MM.1S (cell line): ENCODE measurements at regions not wholly inside any gene's neighbourhood (a gene's known extent, or its start where the extent isn't known, plus 50 kb on each side); places are given as distances from the start of the nearest gene placed in this dataset.

Experiments
- DNase-seq: peaks from one replicate; pipeline ENCODE4 v3.0.0-alpha.2; 2015
- H2AFZ ChIP-seq: fragments of 300-600 bp; sonication (generic); 2 replicates; pipeline ENCODE4 v1.6.0; 2016; ENCODE audit warnings: antibody characterized with exemption, low read length
- H3F3A ChIP-seq: fragments of 300-600 bp; sonication (generic); 2 replicates; pipeline ENCODE4 v1.6.1; 2016; ENCODE audit warnings: mild to moderate bottlenecking, antibody characterized with exemption, low read length, moderate library complexity, mixed read lengths; ENCODE audit not compliant: insufficient read depth
- H3K27ac ChIP-seq: fragments of 300-600 bp; sonication (generic); 2 replicates; pipeline ENCODE4 v1.5.1; 2016; ENCODE audit warnings: mild to moderate bottlenecking, low read length
- H3K27me3 ChIP-seq: fragments of 300-600 bp; sonication (generic); replicated peaks from 2 replicates; pipeline ENCODE4 v1.6.0; 2016; ENCODE audit warnings: low read length; ENCODE audit not compliant: insufficient read depth
- H3K36me3 ChIP-seq: fragments of 300-600 bp; sonication (generic); replicated peaks from 2 replicates; pipeline ENCODE4 v1.6.1; 2016; ENCODE audit warnings: mild to moderate bottlenecking, low read length, mixed read lengths; ENCODE audit not compliant: insufficient read depth
- H3K4me1 ChIP-seq: fragments of 300-600 bp; sonication (generic); 2 replicates; pipeline ENCODE4 v1.6.1; 2016; ENCODE audit warnings: low read length, mixed read lengths
- H3K4me2 ChIP-seq: fragments of 300-600 bp; sonication (generic); 2 replicates; pipeline ENCODE4 v1.6.0; 2016; ENCODE audit warnings: low read depth, low read length
- H3K4me3 ChIP-seq: fragments of 300-600 bp; sonication (generic); 2 replicates; pipeline ENCODE4 v1.5.1; 2016; ENCODE audit warnings: low read length, mixed read lengths
- H3K79me2 ChIP-seq: fragments of 300-600 bp; sonication (generic); 2 replicates; pipeline ENCODE4 v1.6.1; 2016; ENCODE audit warnings: mixed run types, low read length, mixed read lengths
- H3K9ac ChIP-seq: fragments of 300-600 bp; sonication (generic); 2 replicates; pipeline ENCODE4 v1.6.1; 2016; ENCODE audit warnings: low read length, mixed read lengths
- H3K9me2 ChIP-seq: fragments of 300-600 bp; sonication (generic); replicated peaks from 2 replicates; pipeline ENCODE4 v1.6.1; 2016; ENCODE audit warnings: mild to moderate bottlenecking, low read length, mixed read lengths; ENCODE audit not compliant: insufficient read depth
- H3K9me3 ChIP-seq: fragments of 300-600 bp; sonication (generic); replicated peaks from 2 replicates; pipeline ENCODE4 v1.6.1; 2016; ENCODE audit warnings: mild to moderate bottlenecking, low read length, mixed read lengths; ENCODE audit not compliant: insufficient read depth
- H4K20me1 ChIP-seq: fragments of 300-600 bp; sonication (generic); 2 replicates; pipeline ENCODE4 v1.6.1; 2016; ENCODE audit warnings: mild to moderate bottlenecking, low read length, moderate library complexity, mixed read lengths; ENCODE audit not compliant: insufficient read depth
- CTCF ChIP-seq: fragments of 300-600 bp; sonication (generic); IDR thresholded peaks from 2 replicates; pipeline ENCODE4 v1.5.1; 2016; ENCODE audit warnings: antibody characterized with exemption, low read length, mixed read lengths
- EZH2 ChIP-seq: fragments of 300-600 bp; sonication (generic); optimal IDR thresholded peaks from 2 replicates; pipeline ENCODE3; 2017; ENCODE audit warnings: low read depth, mild to moderate bottlenecking, antibody characterized with exemption, low read length, mixed read lengths
- EZH2phosphoT487 ChIP-seq: fragments of 300-600 bp; sonication (generic); IDR thresholded peaks from 2 replicates; pipeline ENCODE4 v1.6.1; 2018; ENCODE audit warnings: antibody characterized with exemption, low read length

- Histone ChIP-seq H3F3A (no peaks in the 10 kb centered on the region), H4K20me1 (no peaks in the 10 kb centered on the region), H3K9me2 (no peaks in the 10 kb centered on the region), H3K9me3 (no peaks in the 10 kb centered on the region), H3K4me1 (no peaks in the 10 kb centered on the region), H3K4me3 (no peak overlapping the region), H3K36me3 (no peaks in the 10 kb centered on the region), H3K79me2 (no peaks in the 10 kb centered on the region), H3K9ac (no peak overlapping the region), H3K4me2 (no peak overlapping the region), H3K27ac (no peak overlapping the region), H2AFZ (no peak overlapping the region), H3K27me3 (no peaks in the 10 kb centered on the region)
- TF ChIP-seq EZH2: no peak
- no peak for DNase-seq
Observed at GRCh38 chr12:125776212-125776611, 711.0 kb downstream of the AACS start.

GRCh38 chr12:125786143-125786542 is 720.9 kb downstream of the AACS start:
- H3K4me2 ChIP-seq: no peak overlapping the region
- DNase-seq: no peak
- H2AFZ ChIP-seq: no peak overlapping the region
- no peak overlapping the region for H3K4me3 ChIP-seq
- TF ChIP-seq EZH2: no peak
- TF ChIP-seq CTCF: no peak
- no peak for TF ChIP-seq EZH2phosphoT487
- H3F3A ChIP-seq: no peaks in the 10 kb centered on the region
- no peak overlapping the region for H3K27ac ChIP-seq
- no peaks in the 10 kb centered on the region for H3K36me3 ChIP-seq
- no peaks in the 10 kb centered on the region for H3K4me1 ChIP-seq
- no peaks in the 10 kb centered on the region for H3K9me3 ChIP-seq
- no peaks in the 10 kb centered on the region for H3K27me3 ChIP-seq
- H3K9me2 ChIP-seq: no peaks in the 10 kb centered on the region
- no peaks in the 10 kb centered on the region for H4K20me1 ChIP-seq
- H3K79me2 ChIP-seq: no peaks in the 10 kb centered on the region
- no peak overlapping the region for H3K9ac ChIP-seq

DNA sequence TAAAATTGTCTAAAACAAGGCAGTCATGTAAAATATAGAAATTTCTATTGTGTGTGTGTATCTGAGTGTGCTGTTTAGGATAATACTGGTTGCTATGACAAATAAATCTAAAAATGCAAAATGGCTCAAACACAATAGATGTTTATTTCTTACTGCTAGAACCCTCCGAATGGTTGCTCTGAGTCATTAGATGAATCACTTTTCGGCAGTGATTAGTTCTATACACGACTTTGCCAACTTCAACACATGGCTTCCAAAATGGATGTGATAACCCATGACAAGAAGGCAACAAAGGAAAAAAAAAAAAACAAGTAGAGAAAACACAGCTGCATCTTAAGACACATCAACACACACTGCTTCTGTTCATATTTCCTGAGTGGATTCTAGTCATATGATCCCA is 729.2 kb downstream of the AACS start:
- TF ChIP-seq CTCF: no peak
- TF ChIP-seq EZH2phosphoT487: no peak
- no peak for TF ChIP-seq EZH2
- H4K20me1 ChIP-seq: no peaks in the 10 kb centered on the region
- no peak for DNase-seq
- H3K79me2 ChIP-seq: no peaks in the 10 kb centered on the region
- no peaks in the 10 kb centered on the region for H3K9me3 ChIP-seq
- no peak overlapping the region for H3K4me2 ChIP-seq
- no peaks in the 10 kb centered on the region for H3K9me2 ChIP-seq
- H3K4me1 ChIP-seq: no peaks in the 10 kb centered on the region
- no peak overlapping the region for H2AFZ ChIP-seq
- no peaks in the 10 kb centered on the region for H3K36me3 ChIP-seq
- H3K4me3 ChIP-seq: no peak overlapping the region
- H3K27me3 ChIP-seq: no peaks in the 10 kb centered on the region
- H3K27ac ChIP-seq: no peak overlapping the region
- no peaks in the 10 kb centered on the region for H3F3A ChIP-seq
- no peak overlapping the region for H3K9ac ChIP-seq

DNA sequence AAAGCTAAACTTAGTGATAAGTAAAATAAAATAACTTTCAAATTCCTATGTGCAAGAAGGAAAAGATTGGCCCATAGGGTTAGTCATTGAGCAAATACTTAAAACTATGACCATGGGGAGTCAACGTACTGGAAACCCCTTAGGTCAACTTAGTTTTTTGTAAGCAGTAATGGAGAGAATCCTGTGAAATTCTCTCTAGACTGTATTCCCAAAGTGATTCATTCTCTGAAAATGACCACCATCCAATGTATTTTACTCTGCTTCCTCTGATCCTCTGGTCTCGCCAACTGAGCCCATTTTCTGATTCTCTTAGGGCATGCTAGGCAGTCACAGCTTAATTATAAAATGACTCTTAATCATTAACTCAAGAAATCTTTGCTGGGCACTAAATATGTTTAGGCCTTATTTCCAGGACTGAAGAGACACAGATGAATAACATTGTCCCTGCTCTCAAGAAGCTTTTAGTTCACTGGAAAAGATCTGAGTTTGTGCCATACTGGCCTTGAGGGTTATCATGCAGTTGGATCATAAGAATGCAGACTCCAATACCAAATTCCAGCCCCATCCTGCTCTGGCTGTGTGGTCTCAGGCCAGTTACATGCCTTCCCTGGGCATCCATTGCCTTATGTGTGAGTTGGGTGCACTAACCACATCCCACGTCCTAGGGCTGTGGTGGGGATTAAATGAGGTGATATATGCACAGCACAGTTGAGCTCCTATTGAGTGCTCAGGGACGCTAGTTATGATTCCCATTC is 732.4 kb downstream of the AACS start:
- H3K27me3 ChIP-seq: no peaks in the 10 kb centered on the region
- H3K79me2 ChIP-seq: no peaks in the 10 kb centered on the region
- H3K4me1 ChIP-seq: no peaks in the 10 kb centered on the region
- H3K9ac ChIP-seq: no peak overlapping the region
- no peak for TF ChIP-seq EZH2
- TF ChIP-seq EZH2phosphoT487: no peak
- no peak overlapping the region for H3K4me2 ChIP-seq
- H2AFZ ChIP-seq: no peak overlapping the region
- no peaks in the 10 kb centered on the region for H3K9me3 ChIP-seq
- no peak for DNase-seq
- no peaks in the 10 kb centered on the region for H3K36me3 ChIP-seq
- H3F3A ChIP-seq: no peaks in the 10 kb centered on the region
- no peak overlapping the region for H3K4me3 ChIP-seq
- no peaks in the 10 kb centered on the region for H3K9me2 ChIP-seq
- no peaks in the 10 kb centered on the region for H4K20me1 ChIP-seq
- no peak overlapping the region for H3K27ac ChIP-seq
